GM18909 (cell line): ENCODE measurements at regions not wholly inside any gene's neighbourhood (a gene's known extent, or its start where the extent isn't known, plus 50 kb on each side); places are given as distances from the start of the nearest gene placed in this dataset.

ENCODE experiments used
- ATAC-seq: cut with Tn5 transposase; IDR thresholded peaks from one replicate; pipeline ENCODE4 v1.9.1; 2021; ENCODE audit warnings: mild to moderate bottlenecking; ENCODE audit not compliant: unreplicated experiment, poor library complexity

GRCh38 chr13:97133554-97133953, 88.6 kb upstream of the MBNL2 start:
- ATAC-seq = no peak

DNA sequence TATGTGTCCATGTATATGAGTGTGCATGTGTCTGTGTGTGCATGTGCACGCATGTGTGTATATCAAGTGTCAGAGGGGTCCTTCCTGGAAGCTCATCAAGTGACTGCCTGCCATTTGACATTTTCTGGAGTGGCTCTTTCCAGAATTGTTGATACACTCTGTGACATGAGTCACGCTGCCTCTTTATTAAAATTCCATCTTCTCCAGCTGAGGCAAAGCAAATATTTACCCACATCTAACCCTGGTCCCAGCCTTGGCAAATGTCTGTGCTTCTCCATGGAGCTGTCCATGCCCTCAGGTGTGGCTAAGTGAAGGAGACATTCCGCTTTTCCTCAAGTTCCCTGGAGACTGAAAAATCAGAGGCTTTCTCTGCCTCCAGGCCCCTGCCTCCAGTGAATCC, 88.2 kb upstream of the MBNL2 start:
- no peak for ATAC-seq

DNA sequence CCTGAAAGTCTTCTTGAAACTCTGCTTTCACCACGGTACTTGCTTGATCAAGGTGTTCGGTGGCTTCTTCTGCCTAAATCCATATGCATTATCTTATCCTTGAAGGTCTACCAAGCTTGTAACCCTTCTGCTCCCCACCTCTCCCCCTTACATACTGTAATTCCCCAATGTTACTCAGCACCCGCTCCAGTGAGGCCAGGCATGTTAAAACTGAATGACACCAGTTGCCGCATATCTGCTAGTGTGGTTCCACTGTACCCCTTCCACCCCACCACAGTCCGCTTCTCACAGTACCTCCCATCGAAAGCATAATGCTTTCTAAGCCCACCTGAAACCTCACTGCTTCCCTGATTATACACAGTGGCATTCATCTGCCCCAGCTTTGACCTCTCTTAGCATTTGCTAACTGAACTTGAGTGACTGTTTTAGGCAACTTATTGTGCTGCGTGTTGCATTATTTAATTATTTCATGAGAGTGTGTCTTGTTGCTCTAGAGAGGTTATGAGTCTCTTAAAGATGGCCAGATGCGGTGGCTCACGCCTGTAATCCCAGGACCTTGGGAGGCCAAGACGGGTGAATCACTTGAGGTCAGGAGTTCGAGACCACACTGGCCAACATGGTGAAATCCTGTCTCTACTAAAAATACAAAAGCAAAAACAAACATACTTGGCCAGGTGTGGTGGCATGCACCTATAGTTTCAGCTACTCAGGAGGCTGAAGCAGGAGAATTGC, 87.6 kb upstream of the MBNL2 start:
- ATAC-seq = no peak

- no peak for ATAC-seq
Observed at GRCh38 chr13:97135883-97136282, 86.2 kb upstream of the MBNL2 start.

DNA sequence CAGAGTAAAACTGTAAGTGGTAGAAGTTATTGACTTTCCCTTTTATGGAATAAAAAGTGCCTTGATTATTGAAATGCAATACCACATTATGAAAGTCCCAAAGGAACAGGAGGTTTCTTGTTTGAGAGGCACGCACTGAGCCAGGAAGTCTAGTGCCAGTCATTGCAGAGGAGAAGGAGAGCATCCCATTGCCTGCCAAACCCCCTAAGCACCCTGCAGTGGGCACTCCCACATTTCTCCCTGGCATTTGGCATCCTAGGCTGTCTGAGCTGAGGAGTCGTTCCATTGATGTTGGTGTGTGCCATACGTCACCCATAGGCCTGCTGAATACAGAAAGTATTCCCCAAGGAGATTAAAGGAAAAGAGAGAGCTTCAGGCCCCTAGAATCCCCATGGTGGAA, 85.7 kb upstream of the MBNL2 start:
- no peak for ATAC-seq

DNA sequence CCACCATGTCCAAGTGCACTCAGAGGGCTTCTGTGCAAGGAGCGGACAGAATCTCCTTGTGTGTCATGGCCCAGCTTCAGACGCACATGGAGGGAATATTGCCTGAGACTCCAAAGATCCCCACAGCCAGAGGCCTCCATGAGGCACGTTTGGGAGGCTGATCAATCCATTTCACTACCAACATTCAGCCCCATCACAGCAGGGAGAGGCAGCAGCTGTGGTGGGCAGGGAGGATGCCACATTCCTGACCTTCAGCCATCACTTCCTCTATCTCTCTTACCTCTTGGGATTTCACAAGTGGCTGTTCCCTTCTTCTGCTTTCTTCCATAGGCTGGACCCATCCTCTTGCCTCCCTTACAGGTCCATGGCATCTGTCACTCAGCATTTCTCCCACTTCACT, 82.4 kb upstream of the MBNL2 start:
- no peak for ATAC-seq

GRCh38 chr13:97140131-97140530, 82.0 kb upstream of the MBNL2 start:
- no peak for ATAC-seq

DNA sequence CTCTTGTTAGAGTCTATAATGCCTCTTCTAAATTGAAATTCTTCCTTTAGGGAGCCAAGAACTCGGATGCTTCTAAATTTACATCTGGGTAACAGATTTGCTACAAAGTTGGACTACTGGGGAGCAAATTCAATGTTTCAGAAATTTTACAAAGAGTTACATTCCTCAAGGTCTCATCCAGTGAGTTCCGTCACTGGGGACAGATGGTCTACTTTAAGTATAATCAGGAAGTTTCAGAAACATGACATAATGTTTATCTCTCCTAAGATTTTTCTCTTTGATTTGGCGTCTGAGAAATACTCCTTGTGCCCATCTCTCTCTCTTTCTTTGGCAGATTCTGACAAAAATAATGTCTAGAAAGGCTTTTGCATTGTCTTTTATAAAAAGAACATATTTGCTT, 81.5 kb upstream of the MBNL2 start:
- no peak for ATAC-seq

DNA sequence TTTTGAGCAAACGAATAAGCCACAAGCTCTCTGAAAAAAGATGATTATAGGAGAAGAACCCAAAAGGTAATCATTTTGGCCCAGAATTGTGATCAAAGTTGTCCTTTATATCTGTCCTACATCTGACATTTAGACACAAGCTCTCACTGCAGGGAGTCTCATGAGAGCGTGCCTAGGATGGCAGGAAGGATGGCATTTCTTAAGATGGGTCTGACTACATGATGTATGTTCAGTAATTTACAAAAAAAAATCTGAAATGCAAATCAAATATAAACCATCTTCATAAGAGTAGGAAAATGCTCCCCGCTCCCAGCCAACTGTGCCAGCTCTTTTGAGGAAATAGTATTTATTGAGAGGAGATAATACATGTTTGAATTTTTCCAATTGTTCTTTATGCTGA, 81.0 kb upstream of the MBNL2 start:
- no peak for ATAC-seq

GRCh38 chr13:97141564-97142005, 80.5 kb upstream of the MBNL2 start:
- peak; percentile 92 for ATAC-seq

DNA sequence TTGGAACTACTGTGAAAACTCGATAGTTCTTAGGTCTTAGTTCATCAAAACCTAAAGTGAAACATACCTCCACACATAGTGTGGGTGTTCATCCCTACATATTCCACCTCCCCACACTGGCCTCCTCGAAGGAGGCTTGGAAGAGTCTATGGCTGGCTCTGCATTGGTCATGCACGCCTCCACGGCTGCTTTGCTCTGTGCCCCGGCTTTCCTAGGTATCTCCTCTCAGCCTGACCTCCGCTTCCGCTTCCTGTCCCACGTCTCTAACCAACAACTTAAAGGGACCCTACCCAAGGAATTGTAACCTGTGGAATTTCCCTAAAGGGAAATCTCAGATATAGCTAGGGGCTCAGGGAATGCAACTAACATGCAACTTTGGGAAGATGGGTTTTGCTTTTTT, 79.7 kb upstream of the MBNL2 start:
- ATAC-seq = peak; percentile 57

- no peak for ATAC-seq
Observed at GRCh38 chr13:97145057-97145456, 77.1 kb upstream of the MBNL2 start.

DNA sequence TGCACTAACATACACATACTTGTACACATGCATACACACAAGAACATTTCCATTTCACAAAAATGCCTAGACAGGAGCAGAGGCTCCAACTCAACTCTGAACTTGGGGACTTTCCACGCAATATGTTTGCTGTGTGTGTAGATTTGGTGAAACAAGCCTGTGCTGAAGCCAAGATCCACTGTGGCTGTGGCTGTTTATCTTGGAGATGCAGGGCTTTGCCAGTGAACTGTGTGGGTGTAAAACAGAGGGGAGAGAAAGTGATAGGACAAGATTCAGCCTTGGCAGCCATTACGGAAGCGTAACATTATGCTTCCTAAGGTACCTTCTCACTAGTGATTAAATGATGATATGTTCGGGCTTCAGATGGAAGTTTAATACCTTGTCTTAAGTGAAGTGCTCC, 73.2 kb upstream of the MBNL2 start:
- ATAC-seq = no peak

DNA sequence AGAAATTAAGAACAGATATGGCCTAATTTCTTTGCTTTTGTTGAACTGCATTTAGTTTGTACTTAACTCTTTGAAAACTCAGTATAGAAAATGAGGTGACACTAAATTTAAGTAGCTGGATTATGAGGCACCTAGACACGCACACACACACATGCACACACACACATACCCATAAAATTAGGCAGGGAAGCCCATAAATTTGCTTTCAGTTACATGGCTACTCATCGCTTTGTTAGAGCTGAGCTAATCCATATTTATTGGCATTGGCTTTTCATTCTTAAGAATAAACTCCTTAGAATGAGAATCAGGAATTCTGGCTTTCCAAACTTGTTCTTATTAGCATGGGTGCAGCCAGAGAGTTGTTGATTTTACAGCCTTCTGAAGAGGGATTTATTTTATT, 61.7 kb upstream of the MBNL2 start:
- ATAC-seq = no peak

- ATAC-seq = no peak
Observed at GRCh38 chr13:97161582-97162231, 60.4 kb upstream of the MBNL2 start.

GRCh38 chr13:97165502-97166425, 56.4 kb upstream of the MBNL2 start:
- no peak for ATAC-seq

DNA sequence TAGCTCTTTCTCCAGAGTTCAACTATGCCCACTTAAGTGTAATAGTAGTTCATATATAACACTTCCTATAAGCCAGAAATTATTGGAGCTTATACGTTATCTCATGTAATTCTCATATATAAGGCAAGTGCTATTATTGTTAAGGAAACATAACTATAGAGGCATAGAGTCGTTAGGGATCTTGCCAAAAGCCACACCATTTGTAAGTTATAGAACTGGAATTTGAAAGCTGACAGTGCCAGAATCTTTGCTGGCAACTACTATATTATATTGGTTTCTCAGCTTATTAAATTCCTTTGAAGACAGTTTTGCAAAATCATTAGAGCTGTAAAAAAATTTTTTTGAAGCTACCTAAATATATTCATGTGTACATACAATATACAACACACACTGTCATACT, 51.0 kb upstream of the MBNL2 start:
- no peak for ATAC-seq
